IMR-90 (cell line): ENCODE measurements at regions not wholly inside any gene's neighbourhood (a gene's known extent, or its start where the extent isn't known, plus 50 kb on each side); places are given as distances from the start of the nearest gene placed in this dataset.

Experiments used
- ATAC-seq: fragments of 200-7000 bp; cut with Tn5 transposase; 2 replicates; pipeline ENCODE4 v1.9.1; 2020; ENCODE audit warnings: low read depth, mild to moderate bottlenecking, moderate library complexity
- BruUV-seq: library from RNA; stranded (reverse); fragments of 400-500 nt; replicated peaks from 2 replicates; lab custom pipeline; 2021; lab: Mats Ljungman, UMichigan
- CTCF ChIA-PET: fragments of 300-600 bp; formaldehyde crosslinking; extraction: SDS; loops from one replicate; lab custom pipeline; 2021; ENCODE audit warnings: antibody characterized with exemption; lab: Yijun Ruan, JAX
- POLR2A ChIA-PET: fragments of 300-600 bp; sonication (Branson Sonifier 250); formaldehyde crosslinking; loops from one replicate; lab custom pipeline; 2022; ENCODE audit warnings: antibody characterized with exemption; ENCODE audit not compliant: unreplicated experiment; lab: Charles Lee
- DNase-seq: peaks from one replicate; pipeline ENCODE4 v3.0.0; 2013
- H2AFZ ChIP-seq: replicated peaks from 2 replicates; pipeline ENCODE3; 2013; ENCODE audit warnings: low read length, mild to moderate bottlenecking; ENCODE audit not compliant: poor library complexity
- H2AK5ac ChIP-seq: 2 replicates; pipeline ENCODE4 v1.6.1; 2013; ENCODE audit warnings: low read depth, low read length, inconsistent platforms
- H2AK9ac ChIP-seq: replicated peaks from 2 replicates; pipeline ENCODE3; 2013; ENCODE audit warnings: mild to moderate bottlenecking, low read depth, low read length, moderate library complexity; ENCODE audit not compliant: poor library complexity
- H2BK120ac ChIP-seq: 2 replicates; pipeline ENCODE4 v1.6.1; 2013; ENCODE audit warnings: low read depth, low read length, inconsistent platforms
- H2BK15ac ChIP-seq: 3 replicates; pipeline ENCODE4 v1.6.1; 2013; ENCODE audit warnings: low read depth, low read length, inconsistent platforms
- H2BK20ac ChIP-seq: 2 replicates; pipeline ENCODE4 v1.6.1; 2013; ENCODE audit warnings: low read depth, mild to moderate bottlenecking, inconsistent platforms, low read length, moderate library complexity
- H2BK5ac ChIP-seq: 2 replicates; pipeline ENCODE4 v1.6.1; 2013; ENCODE audit warnings: mild to moderate bottlenecking, low read depth, low read length, inconsistent platforms; ENCODE audit not compliant: poor library complexity, severe bottlenecking
- H3K14ac ChIP-seq: replicated peaks from 2 replicates; pipeline ENCODE4 v1.6.1; 2013; ENCODE audit warnings: low read depth, low read length, inconsistent platforms
- H3K18ac ChIP-seq: 2 replicates; pipeline ENCODE4 v1.6.1; 2013; ENCODE audit warnings: low read depth, low read length, control low read depth
- H3K23ac ChIP-seq: 2 replicates; pipeline ENCODE4 v1.6.1; 2013; ENCODE audit warnings: low read depth, low read length, inconsistent platforms
- H3K27ac ChIP-seq: 2 replicates; pipeline ENCODE4 v1.5.1; 2013; ENCODE audit warnings: mild to moderate bottlenecking, control low read depth, low read length; ENCODE audit not compliant: insufficient read depth
- H3K27me3 ChIP-seq: 2 replicates; pipeline ENCODE4 v1.6.1; 2013; ENCODE audit warnings: low read length; ENCODE audit not compliant: control insufficient read depth, insufficient read depth
- H3K36me3 ChIP-seq: 2 replicates; pipeline ENCODE4 v1.6.1; 2013; ENCODE audit warnings: low read length, mixed read lengths; ENCODE audit not compliant: control insufficient read depth, insufficient read depth
- H3K4ac ChIP-seq: 2 replicates; pipeline ENCODE4 v1.6.1; 2013; ENCODE audit warnings: low read depth, low read length, inconsistent platforms
- H3K4me1 ChIP-seq: 2 replicates; pipeline ENCODE4 v1.6.1; 2013; ENCODE audit warnings: low read length, mixed read lengths; ENCODE audit not compliant: control insufficient read depth, insufficient read depth
- H3K4me2 ChIP-seq: 2 replicates; pipeline ENCODE4 v1.6.1; 2013; ENCODE audit warnings: low read depth, mild to moderate bottlenecking, control low read depth, low read length, moderate library complexity
- H3K4me3 ChIP-seq: 2 replicates; pipeline ENCODE4 v1.5.1; 2013; ENCODE audit warnings: low read depth, mild to moderate bottlenecking, control low read depth, low read length, moderate library complexity; ENCODE audit not compliant: insufficient read depth
- H3K56ac ChIP-seq: 2 replicates; pipeline ENCODE4 v1.6.1; 2013; ENCODE audit warnings: low read length, inconsistent platforms; ENCODE audit not compliant: insufficient read depth; ENCODE audit errors: extremely low read depth
- H3K79me1 ChIP-seq, 2 experiments: 2 replicates each; pipeline ENCODE4 v1.6.1; 2013; ENCODE audit warnings: low read length in 2 of 2, inconsistent platforms in 1 of 2, low read depth in 1 of 2
- H3K9ac ChIP-seq: 2 replicates; pipeline ENCODE4 v1.6.1; 2013; ENCODE audit warnings: low read depth, low read length, control low read depth
- H3K9me1 ChIP-seq: 2 replicates; pipeline ENCODE4 v1.6.1; 2013; ENCODE audit warnings: low read length, inconsistent platforms; ENCODE audit not compliant: insufficient read depth
- H3K9me3 ChIP-seq: 2 replicates; pipeline ENCODE4 v1.6.1; 2013; ENCODE audit warnings: low read length; ENCODE audit not compliant: control insufficient read depth, insufficient read depth
- H4K20me1 ChIP-seq: 2 replicates; pipeline ENCODE4 v1.6.1; 2013; ENCODE audit warnings: low read length, inconsistent platforms; ENCODE audit not compliant: insufficient read depth
- H4K5ac ChIP-seq: 2 replicates; pipeline ENCODE4 v1.6.1; 2013; ENCODE audit warnings: mild to moderate bottlenecking, low read depth, low read length, control low read depth
- H4K8ac ChIP-seq, 2 experiments: 2 replicates each; pipeline ENCODE4 v1.6.1; 2013; ENCODE audit warnings: low read depth in 2 of 2, low read length in 2 of 2, control low read depth in 1 of 2, inconsistent platforms in 1 of 2
- H4K91ac ChIP-seq: 2 replicates; pipeline ENCODE4 v1.6.1; 2013; ENCODE audit warnings: low read depth, low read length, inconsistent platforms; ENCODE audit not compliant: insufficient read depth
- CEBPB ChIP-seq: IDR thresholded peaks from 2 replicates; pipeline ENCODE4 v1.6.1; 2012; ENCODE audit warnings: low read depth, low read length, improper control_type of control experiment
- CHD1 ChIP-seq: IDR thresholded peaks from 2 replicates; pipeline ENCODE4 v1.6.1; 2012; ENCODE audit warnings: low read depth, low read length, improper control_type of control experiment
- FOS ChIP-seq: fragments of 150-350 bp; IDR thresholded peaks from 2 replicates; pipeline ENCODE4 v1.6.1; 2016; ENCODE audit warnings: low read depth, low read length
- MAFK ChIP-seq: IDR thresholded peaks from 2 replicates; pipeline ENCODE4 v1.6.1; 2012; ENCODE audit warnings: low read depth, low read length, improper control_type of control experiment
- MAZ ChIP-seq: IDR thresholded peaks from 2 replicates; pipeline ENCODE4 v1.6.1; 2012; ENCODE audit warnings: low read depth, mild to moderate bottlenecking, low read length, improper control_type of control experiment, moderate library complexity, borderline replicate concordance
- MXI1 ChIP-seq: IDR thresholded peaks from 2 replicates; pipeline ENCODE4 v1.6.1; 2012; ENCODE audit warnings: low read depth, mild to moderate bottlenecking, low read length, moderate library complexity, borderline replicate concordance
- NFE2L2 ChIP-seq: fragments of 150-350 bp; IDR thresholded peaks from 2 replicates; pipeline ENCODE4 v1.6.1; 2016; ENCODE audit warnings: low read depth, mild to moderate bottlenecking, low read length
- POLR2A ChIP-seq: IDR thresholded peaks from 2 replicates; pipeline ENCODE4 v1.6.1; 2012; ENCODE audit warnings: mild to moderate bottlenecking, low read depth, low read length
- RAD21 ChIP-seq: IDR thresholded peaks from 2 replicates; pipeline ENCODE4 v1.6.1; 2012; ENCODE audit warnings: low read length, improper control_type of control experiment
- RFX5 ChIP-seq: IDR thresholded peaks from 2 replicates; pipeline ENCODE4 v1.8.0; 2012; ENCODE audit warnings: low read depth, mild to moderate bottlenecking, low read length, moderate library complexity
- SMC3 ChIP-seq: fragments of 150-350 bp; IDR thresholded peaks from 2 replicates; pipeline ENCODE4 v1.6.1; 2016; ENCODE audit warnings: low read depth, mild to moderate bottlenecking, antibody characterized with exemption, low read length, moderate library complexity
- WGBS, 2 experiments: methylation state at CpG; one replicate each; pipeline versions ENCODE4 v1.1.5 to v1.1.7; 2013; ENCODE audit warnings: missing lambda C conversion rate in 2 of 2; ENCODE audit not compliant: insufficient read length in 1 of 2; ENCODE audit errors: extremely low coverage in 2 of 2; 5-methylcytosine and 5-hydroxymethylcytosine counted together
- dilution Hi-C: fragments of 300-500 bp; cut with HindIII; formaldehyde crosslinking; loops from one replicate; pipeline ENCODE4 v1.14.3; 2018; ENCODE audit warnings: low sequenced_read_pairs; ENCODE audit not compliant: unreplicated experiment
- in situ Hi-C: fragments of 300-500 bp; cut with MboI; formaldehyde crosslinking; loops from 3 replicates; pipeline ENCODE4 v1.14.3; 2019; ENCODE audit warnings: low sequenced_read_pairs, inconsistent platforms, mixed read lengths
- intact Hi-C: fragments of 100-400 bp; cut with micrococcal nuclease; formaldehyde crosslinking; loops from 2 replicates; pipeline ENCODE4 v1.10.0; 2022
- TF ChIP-seq, protein P1 (sequence below): conservative IDR thresholded peaks from 2 replicates; pipeline ENCODE4 v1.5.1; 2012; ENCODE audit warnings: mild to moderate bottlenecking, low read depth, low read length, improper control_type of control experiment
- TF ChIP-seq, protein P2 (sequence below): fragments of 150-350 bp; IDR thresholded peaks from 2 replicates; pipeline ENCODE4 v1.6.1; 2017; ENCODE audit warnings: mild to moderate bottlenecking, antibody characterized with exemption, low read length, low read depth

DNA sequence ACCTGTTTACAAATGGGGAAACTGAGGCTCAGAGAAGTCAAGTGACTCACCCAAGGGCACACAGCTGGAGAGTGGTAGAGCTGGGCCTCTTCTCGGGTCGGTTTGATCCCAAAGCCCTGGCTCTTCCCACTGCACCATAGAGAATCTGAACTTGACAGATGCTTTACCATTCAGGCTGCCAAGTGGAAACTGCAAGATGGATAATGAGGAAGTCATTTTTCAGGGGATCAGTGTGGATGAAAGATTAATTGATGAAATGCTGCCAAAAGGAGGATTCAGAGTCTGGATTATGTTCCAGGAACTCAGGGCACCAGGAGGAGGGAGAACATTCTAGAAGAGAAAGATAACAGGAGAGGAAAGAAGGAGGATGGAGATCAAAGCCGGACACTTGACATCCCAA is 185.9 kb upstream of the ZBED5 start:
- POLR2A ChIA-PET: no interaction called here
- H3K56ac ChIP-seq: no peak overlapping the region

More for the DNA sequence above, 185.9 kb upstream of the ZBED5 start:
- dilution Hi-C loops: no loop called here
- WGBS, 2 experiments: no CpG with 5 or more reads among the region's 3 CpGs
- no peak overlapping the region for H2AK9ac ChIP-seq
- no peak overlapping the region for H3K23ac ChIP-seq
- H3K9ac ChIP-seq: no peak overlapping the region
- H2AK5ac ChIP-seq: no peak overlapping the region
- in situ Hi-C loops: loop anchor here (25.0 kb wide), 2 partner anchors 994 to 1244 kb away; no protein-coding TSS in a partner anchor
- H3K36me3 ChIP-seq: no peaks in the 10 kb centered on the region
- H2AFZ ChIP-seq: no peak overlapping the region
- TF ChIP-seq POLR2A: no peak
- TF ChIP-seq CHD1: no peak
- TF ChIP-seq RFX5: no peak
- TF ChIP-seq RAD21: no peak
- no peak for TF ChIP-seq MXI1
- no peak for TF ChIP-seq MAFK
- TF ChIP-seq SMC3: no peak
- TF ChIP-seq MAZ: no peak
- no peak for TF ChIP-seq CEBPB
- TF ChIP-seq FOS: no peak
- TF ChIP-seq, protein P1, sequence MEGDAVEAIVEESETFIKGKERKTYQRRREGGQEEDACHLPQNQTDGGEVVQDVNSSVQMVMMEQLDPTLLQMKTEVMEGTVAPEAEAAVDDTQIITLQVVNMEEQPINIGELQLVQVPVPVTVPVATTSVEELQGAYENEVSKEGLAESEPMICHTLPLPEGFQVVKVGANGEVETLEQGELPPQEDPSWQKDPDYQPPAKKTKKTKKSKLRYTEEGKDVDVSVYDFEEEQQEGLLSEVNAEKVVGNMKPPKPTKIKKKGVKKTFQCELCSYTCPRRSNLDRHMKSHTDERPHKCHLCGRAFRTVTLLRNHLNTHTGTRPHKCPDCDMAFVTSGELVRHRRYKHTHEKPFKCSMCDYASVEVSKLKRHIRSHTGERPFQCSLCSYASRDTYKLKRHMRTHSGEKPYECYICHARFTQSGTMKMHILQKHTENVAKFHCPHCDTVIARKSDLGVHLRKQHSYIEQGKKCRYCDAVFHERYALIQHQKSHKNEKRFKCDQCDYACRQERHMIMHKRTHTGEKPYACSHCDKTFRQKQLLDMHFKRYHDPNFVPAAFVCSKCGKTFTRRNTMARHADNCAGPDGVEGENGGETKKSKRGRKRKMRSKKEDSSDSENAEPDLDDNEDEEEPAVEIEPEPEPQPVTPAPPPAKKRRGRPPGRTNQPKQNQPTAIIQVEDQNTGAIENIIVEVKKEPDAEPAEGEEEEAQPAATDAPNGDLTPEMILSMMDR: no peak
- no peak for TF ChIP-seq NFE2L2
- TF ChIP-seq, protein P2, sequence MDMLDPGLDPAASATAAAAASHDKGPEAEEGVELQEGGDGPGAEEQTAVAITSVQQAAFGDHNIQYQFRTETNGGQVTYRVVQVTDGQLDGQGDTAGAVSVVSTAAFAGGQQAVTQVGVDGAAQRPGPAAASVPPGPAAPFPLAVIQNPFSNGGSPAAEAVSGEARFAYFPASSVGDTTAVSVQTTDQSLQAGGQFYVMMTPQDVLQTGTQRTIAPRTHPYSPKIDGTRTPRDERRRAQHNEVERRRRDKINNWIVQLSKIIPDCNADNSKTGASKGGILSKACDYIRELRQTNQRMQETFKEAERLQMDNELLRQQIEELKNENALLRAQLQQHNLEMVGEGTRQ: no peak
- H2BK120ac ChIP-seq: no peak overlapping the region; the same call in 1 of the 2 replicates
- H4K5ac ChIP-seq: no peak overlapping the region
- H3K4me1 ChIP-seq: peaks cover 14% of the 10 kb centered on the region
- no peak overlapping the region for H4K91ac ChIP-seq
- H3K9me3 ChIP-seq: no peaks in the 10 kb centered on the region
- no peaks in the 10 kb centered on the region for H4K20me1 ChIP-seq
- no peak overlapping the region for H3K4me3 ChIP-seq
- no peak overlapping the region for H2BK15ac ChIP-seq
- no peak overlapping the region for H4K8ac ChIP-seq
- DNase-seq: no peak
- H3K4me2 ChIP-seq: no peak overlapping the region
- H3K79me1 ChIP-seq: no peaks in the 10 kb centered on the region
- BruUV-seq: no TSS peak
- intact Hi-C loops: no loop called here
- H3K4ac ChIP-seq: no peak overlapping the region
- no peak overlapping the region for H3K27ac ChIP-seq
- no peak overlapping the region for H3K14ac ChIP-seq
- no peak for ATAC-seq
- H2BK20ac ChIP-seq: no peak overlapping the region
- CTCF ChIA-PET: interaction anchor here (1.2 kb wide), 1 partner anchor 16 kb away, joined by 5 read pairs; no protein-coding TSS in a partner anchor
- H2BK5ac ChIP-seq: no peak overlapping the region
- H3K27me3 ChIP-seq: peaks cover 16% of the 10 kb centered on the region
- H3K18ac ChIP-seq: no peak overlapping the region
- H3K9me1 ChIP-seq: peaks cover 6% of the 10 kb centered on the region; the same call in 1 of the 2 replicates
